GM12874 (cell line): ENCODE measurements at regions not wholly inside any gene's neighbourhood (a gene's known extent, or its start where the extent isn't known, plus 50 kb on each side); places are given as distances from the start of the nearest gene placed in this dataset.

ENCODE experiments used
- TF ChIP-seq, protein P1 (sequence below): IDR thresholded peaks from 2 replicates; pipeline ENCODE4 v1.5.1; 2011; ENCODE audit warnings: low read depth, mild to moderate bottlenecking, control low read depth, low read length, moderate library complexity; ENCODE audit not compliant: insufficient read depth

DNA sequence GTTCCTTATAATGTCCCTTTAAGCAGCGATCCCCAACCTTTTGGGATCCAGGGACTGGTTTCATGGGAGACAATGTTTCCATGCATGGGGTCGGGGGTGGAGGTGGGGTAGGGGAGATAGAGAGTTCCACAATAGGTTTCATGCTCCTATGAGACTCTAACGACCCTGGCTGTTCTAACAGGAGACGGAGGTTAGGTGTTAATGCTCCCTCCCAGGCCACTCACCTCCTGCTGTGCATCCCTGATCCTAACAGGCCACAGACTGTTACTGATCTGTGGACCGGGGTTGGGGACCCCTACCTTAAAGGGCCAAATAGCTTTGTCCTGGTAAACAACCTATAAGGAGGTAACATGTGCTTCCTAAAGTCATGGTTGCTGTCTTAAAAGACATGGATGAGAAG, 602.5 kb upstream of the RGMB start:
- TF ChIP-seq, protein P1, sequence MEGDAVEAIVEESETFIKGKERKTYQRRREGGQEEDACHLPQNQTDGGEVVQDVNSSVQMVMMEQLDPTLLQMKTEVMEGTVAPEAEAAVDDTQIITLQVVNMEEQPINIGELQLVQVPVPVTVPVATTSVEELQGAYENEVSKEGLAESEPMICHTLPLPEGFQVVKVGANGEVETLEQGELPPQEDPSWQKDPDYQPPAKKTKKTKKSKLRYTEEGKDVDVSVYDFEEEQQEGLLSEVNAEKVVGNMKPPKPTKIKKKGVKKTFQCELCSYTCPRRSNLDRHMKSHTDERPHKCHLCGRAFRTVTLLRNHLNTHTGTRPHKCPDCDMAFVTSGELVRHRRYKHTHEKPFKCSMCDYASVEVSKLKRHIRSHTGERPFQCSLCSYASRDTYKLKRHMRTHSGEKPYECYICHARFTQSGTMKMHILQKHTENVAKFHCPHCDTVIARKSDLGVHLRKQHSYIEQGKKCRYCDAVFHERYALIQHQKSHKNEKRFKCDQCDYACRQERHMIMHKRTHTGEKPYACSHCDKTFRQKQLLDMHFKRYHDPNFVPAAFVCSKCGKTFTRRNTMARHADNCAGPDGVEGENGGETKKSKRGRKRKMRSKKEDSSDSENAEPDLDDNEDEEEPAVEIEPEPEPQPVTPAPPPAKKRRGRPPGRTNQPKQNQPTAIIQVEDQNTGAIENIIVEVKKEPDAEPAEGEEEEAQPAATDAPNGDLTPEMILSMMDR = no peak

DNA sequence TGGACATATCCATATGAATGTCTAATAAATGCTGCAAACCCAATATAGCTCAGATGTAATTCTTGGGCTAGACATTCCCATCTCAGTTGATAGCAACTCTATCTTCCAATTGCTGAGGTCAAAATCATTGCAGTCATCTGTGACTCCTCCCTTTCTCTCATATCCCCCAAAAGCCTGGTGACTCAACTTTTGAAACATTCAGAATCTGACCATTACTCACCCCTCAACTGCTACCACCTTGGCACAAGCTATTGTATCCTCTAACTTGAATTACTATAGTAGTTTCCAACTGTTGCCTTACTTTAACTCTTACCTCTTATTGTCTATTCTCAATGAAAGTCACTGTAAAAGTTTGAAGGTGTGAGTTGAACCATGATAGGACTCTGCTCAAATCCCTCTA, 600.1 kb upstream of the RGMB start:
- TF ChIP-seq, protein P1 = no peak

DNA sequence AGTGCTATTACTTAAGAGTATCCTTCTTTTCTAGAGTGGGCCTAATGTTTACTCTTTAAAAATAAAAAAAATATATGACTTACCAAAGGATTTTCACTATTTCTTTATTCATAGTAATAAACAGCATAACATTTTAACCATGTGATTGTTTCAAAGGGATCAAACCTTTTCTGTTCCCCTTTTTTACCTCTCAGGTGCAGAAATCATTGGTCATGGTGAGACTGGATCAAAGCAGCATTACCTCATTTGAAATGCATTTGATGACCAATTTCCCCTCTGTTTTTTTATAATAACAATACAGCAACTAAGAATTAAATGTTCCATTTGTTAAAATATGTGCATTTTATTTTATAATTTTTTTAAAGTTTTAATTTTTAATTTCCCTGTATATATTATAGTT, 598.0 kb upstream of the RGMB start:
- TF ChIP-seq, protein P1 = no peak

GRCh38 chr5:98179791-98180755, 593.4 kb upstream of the RGMB start:
- TF ChIP-seq, protein P1 = no peak

- TF ChIP-seq, protein P1 = no peak
Measured at GRCh38 chr5:98186128-98186527, 587.3 kb upstream of the RGMB start.

DNA sequence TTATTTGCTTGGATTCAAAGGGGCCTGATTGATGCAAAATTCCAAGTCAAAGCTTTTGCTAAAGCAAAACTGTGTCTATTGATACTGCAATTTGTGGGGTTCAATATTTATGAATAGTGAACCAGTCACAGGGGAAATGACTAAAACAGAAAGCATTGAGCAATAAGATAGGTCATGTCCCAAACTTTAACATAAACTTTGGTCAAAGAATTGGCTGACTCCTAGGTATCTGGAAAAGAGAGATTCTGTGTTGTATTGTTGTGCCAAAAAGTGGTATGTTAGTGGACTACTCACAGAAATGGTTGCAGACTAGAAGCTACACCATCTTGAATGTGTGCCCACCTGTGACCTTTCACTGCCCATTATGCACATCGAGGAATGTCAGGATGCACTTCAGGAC, 585.5 kb upstream of the RGMB start:
- TF ChIP-seq, protein P1 = no peak

DNA sequence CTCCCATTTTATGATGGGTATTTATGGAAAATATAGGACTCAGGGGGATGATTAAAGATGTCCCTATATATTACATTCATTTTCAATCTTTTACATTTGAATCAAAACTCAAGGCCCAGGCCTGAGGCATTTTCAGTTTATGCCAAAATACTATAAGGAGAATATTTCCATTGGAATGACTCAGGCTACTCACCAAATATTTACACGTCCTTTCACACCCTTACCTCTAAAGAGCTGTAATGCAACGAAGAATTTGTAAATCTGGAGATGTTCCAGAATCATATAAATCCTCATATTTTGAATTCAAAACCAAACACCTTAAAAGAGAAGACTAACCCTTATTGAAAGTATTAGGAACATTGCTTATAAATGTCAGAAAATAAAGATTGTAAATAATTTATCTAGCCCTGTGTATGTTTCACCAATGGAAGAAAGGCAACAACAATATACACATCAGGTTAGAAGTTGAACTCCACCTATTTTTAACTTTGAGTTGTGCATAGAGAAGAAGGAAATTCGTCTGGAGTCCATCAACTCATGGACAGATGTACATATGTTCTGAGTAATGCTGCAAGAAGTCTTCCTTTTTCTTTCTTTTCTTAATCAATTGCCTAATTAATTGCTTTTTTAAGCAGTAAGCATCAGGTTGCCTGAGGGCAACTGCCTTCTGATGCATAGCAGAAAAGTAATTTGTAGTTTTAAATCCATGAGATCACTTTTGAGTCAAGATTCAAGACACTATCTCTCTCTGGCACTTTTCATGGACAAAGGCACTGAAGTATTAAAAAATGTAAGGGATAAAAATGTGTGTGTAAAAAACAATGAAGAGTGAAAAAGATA, 579.3 kb upstream of the RGMB start:
- TF ChIP-seq, protein P1 = no peak
